GM12891 (cell line): ENCODE measurements at regions not wholly inside any gene's neighbourhood (a gene's known extent, or its start where the extent isn't known, plus 50 kb on each side); places are given as distances from the start of the nearest gene placed in this dataset.

ENCODE experiments used
- DNase-seq: peaks from one replicate; pipeline ENCODE4 v3.0.0; 2011; ENCODE audit warnings: low spot score; ENCODE audit not compliant: insufficient read length
- FAIRE-seq: peaks from 2 replicates; lab custom pipeline; 2011; peaks lifted over from hg19 to GRCh38; lab: Jason Lieb, UNC
- PAX5 ChIP-seq: IDR thresholded peaks from 2 replicates; pipeline ENCODE4 v1.6.1; 2011; ENCODE audit warnings: low read length, moderate library complexity, mild to moderate bottlenecking; ENCODE audit not compliant: insufficient read depth, severe bottlenecking
- POLR2A ChIP-seq: IDR thresholded peaks from 2 replicates; pipeline ENCODE4 v1.6.1; 2011; ENCODE audit warnings: low read depth, low read length, control low read depth
- POLR2AphosphoS5 ChIP-seq: IDR thresholded peaks from 2 replicates; pipeline ENCODE4 v1.6.1; 2011; ENCODE audit warnings: low read depth, low read length, control low read depth
- POU2F2 ChIP-seq: IDR thresholded peaks from 2 replicates; pipeline ENCODE4 v1.6.1; 2011; ENCODE audit warnings: low read depth, mild to moderate bottlenecking, control low read depth, low read length, moderate library complexity
- SPI1 ChIP-seq: IDR thresholded peaks from 2 replicates; pipeline ENCODE4 v1.6.1; 2011; ENCODE audit warnings: low read depth, low read length, control low read depth
- TAF1 ChIP-seq: IDR thresholded peaks from 2 replicates; pipeline ENCODE4 v1.6.1; 2011; ENCODE audit warnings: low read depth, low read length, control low read depth

DNA sequence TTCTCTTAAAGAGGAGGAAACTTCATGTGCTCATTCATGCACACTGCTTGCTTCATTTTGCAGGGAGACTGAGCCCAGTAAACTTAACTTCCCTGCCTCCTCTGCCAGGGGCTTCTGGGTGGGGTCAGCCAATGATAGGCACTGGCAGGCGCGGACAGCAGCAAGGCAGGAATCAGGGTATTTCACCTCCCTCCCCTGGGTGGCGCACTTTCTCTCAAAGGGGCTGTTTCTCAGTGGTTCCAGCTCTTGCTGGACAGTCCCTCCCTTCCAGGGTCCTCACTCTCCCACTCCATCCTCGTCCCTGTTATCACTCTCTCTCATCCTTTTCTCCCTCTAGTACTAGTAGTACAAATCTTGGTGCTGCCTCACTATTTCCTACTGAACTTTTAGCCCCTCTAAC lies 320.5 kb upstream of the ZNF521 start:
- DNase-seq, result no peak
- FAIRE-seq, result no peak
- TF ChIP-seq SPI1 (no peak), POU2F2 (no peak), POLR2AphosphoS5 (no peak), TAF1 (no peak), PAX5 (no peak), POLR2A (no peak)

DNA sequence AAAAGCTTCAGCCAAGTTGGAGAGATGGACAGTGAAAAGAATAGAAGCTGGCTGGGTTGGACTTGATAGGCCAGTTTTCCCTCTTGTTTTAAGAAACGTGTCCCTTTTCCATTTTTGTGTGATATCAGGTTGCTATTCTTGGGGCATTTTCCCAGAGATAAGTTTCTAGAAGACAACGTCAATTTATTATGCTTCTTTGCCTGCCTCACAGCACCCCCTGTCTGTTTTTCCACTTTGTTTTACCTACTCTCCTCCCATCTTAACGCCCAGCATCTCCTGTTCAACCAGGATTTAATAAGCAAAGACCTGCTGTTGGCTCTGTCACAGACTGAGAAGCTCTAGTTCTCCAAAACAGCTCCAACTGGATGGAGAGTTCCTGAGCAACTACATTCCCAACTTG lies 317.8 kb upstream of the ZNF521 start:
- FAIRE-seq (no peak), DNase-seq (no peak)
- TF ChIP-seq POU2F2, result no peak
- TF ChIP-seq POLR2AphosphoS5, result no peak
- no peak for TF ChIP-seq SPI1
- TF ChIP-seq TAF1, result no peak
- no peak for TF ChIP-seq PAX5
- TF ChIP-seq POLR2A, result no peak

DNA sequence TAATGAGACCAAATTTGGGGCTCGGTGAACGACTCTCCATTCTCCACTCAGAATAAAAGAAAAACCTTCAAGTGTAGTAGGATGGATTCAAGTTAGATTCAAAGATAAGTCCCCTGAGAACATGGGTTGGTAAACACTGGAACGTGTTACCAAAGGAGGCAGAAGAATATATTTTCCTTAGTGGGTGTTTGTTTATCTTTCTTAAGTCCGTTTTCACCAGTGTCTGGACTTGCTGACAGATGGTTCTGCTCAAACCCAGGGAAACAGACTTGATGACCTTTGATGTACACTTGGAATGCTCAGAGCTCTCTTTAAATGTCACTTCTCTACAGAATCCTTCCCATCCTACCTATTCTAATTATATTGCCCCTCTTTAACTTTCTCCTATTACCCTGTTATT lies 310.3 kb upstream of the ZNF521 start:
- no peak for FAIRE-seq
- TF ChIP-seq POLR2A, result no peak
- TF ChIP-seq SPI1, result no peak
- no peak for TF ChIP-seq POU2F2
- TF ChIP-seq POLR2AphosphoS5, result no peak
- TF ChIP-seq TAF1, result no peak
- no peak for TF ChIP-seq PAX5
- no peak for DNase-seq

DNA sequence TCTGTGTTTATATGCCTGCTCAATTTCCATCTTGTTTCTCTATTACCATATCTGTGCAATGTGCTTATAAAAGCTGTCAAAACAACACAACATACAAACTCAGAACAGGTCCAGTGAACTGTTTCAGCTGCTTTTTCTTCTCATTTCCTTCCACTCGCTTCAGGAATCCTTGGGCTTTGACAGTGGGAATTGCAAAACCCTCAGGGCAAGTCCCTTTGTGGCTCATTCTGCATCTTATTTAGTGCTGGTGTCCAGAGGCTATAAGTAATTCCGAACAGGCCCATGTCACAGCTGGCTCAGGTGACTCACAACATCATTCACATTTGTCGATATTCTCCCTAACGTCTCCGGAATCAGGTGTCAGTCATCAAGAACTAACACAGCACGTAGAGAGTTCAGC lies 309.9 kb upstream of the ZNF521 start:
- DNase-seq, result no peak
- no peak for TF ChIP-seq PAX5
- no peak for TF ChIP-seq SPI1
- no peak for TF ChIP-seq POLR2AphosphoS5
- TF ChIP-seq POU2F2, result no peak
- no peak for TF ChIP-seq POLR2A
- TF ChIP-seq TAF1, result no peak
- FAIRE-seq, result no peak

DNA sequence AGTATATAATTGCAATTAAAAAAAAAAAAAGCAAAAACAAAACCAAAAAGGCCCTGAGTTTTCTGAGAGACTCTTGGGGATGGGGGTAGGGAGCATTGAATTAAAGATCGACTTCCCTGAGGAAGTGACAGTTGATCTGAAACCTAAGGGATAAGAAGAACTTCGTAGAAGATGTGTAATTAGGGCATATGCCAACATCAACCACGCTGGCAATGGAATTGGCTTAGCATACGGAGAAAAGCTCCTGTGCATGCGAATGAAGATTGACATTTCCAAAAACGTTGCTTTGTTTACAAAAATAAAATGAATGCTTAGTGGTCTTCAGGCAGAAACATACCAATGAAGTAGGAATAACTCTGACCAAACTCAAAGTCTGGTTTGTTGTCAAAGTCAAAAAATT lies 307.6 kb upstream of the ZNF521 start:
- FAIRE-seq (no peak), DNase-seq (no peak)
- TF ChIP-seq PAX5 (no peak), POU2F2 (no peak), SPI1 (no peak), TAF1 (no peak), POLR2AphosphoS5 (no peak), POLR2A (no peak)

DNA sequence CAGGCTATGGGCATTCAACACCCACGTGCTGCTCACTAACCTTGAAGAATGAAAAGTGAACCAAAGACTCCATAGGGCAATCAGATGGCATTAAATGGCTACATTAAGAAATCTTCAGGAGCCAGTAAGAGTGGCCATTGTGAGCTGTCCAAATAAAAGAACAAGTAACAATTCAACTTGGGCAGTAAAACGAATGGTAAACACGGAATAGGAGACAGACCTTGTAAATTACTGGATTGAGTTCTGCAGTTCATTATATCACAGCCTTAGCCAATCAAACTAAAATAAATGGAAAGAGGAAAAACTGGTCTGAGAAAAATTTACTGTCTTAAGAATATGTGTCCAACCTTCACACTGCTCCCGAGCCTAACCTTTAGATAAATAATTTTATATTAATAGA lies 306.5 kb upstream of the ZNF521 start:
- DNase-seq (no peak), FAIRE-seq (no peak)
- TF ChIP-seq SPI1 (no peak), POLR2A (no peak), PAX5 (no peak), TAF1 (no peak), POU2F2 (no peak), POLR2AphosphoS5 (no peak)

DNA sequence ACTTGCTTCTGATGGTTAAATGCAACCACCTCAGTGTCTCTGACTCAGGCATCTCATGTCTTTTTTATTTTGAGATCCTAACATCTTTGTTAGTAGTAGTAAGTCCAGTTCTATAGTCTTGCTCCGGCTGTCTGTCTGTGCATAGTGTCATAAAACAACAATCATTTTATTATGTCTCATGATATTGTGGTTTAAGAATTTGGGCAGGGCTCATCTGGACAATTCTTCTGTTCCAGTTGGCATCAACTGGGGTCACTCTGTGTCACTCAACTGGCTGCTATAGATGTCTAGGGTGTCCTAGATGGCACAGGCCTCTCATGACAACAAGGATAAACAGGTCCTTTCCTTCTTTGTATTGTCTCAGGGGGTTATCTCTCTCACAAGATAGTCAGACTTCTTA lies 299.6 kb upstream of the ZNF521 start:
- TF ChIP-seq SPI1 (no peak), POU2F2 (no peak), TAF1 (no peak), PAX5 (no peak), POLR2A (no peak), POLR2AphosphoS5 (no peak)
- FAIRE-seq, result no peak

DNA sequence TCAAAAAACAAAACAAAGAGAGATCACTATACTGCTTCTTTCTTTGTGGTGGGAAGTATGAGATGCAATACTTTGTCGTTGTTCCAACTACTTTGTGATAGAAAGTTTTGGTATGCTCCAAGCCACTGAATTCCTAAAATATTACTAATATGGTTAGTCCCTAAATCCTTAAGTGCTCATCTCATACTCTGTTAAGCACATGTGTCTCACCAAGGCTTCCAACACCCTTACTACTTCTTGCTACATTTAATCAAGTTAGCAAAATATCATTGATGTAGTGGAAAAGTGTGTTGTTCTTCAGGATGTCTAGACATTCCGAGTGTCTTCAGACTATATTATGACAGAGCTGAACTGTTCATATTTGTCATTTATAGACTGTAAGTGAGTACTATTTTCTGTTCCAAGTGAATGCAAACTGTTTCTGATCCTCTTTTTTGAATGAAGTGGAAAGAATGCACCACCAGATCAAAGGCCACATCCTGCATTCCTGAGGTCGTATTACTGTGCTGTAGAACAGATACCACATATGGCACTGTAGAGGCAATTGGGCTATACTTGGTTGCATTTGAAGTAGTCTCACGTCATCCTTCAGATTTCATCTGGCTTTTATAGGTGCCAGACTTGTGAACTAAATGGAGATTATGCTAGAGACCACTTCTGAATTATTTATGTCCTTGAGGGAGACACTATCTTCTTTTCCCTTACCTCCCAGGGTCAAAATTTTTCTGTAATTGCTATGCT lies 298.4 kb upstream of the ZNF521 start:
- TF ChIP-seq POLR2A (no peak), POU2F2 (no peak), POLR2AphosphoS5 (no peak), TAF1 (no peak), PAX5 (no peak), SPI1 (no peak)
- no peak for FAIRE-seq
- DNase-seq, result no peak

More for the DNA sequence above, 299.6 kb upstream of the ZNF521 start:
- DNase-seq, result no peak

DNA sequence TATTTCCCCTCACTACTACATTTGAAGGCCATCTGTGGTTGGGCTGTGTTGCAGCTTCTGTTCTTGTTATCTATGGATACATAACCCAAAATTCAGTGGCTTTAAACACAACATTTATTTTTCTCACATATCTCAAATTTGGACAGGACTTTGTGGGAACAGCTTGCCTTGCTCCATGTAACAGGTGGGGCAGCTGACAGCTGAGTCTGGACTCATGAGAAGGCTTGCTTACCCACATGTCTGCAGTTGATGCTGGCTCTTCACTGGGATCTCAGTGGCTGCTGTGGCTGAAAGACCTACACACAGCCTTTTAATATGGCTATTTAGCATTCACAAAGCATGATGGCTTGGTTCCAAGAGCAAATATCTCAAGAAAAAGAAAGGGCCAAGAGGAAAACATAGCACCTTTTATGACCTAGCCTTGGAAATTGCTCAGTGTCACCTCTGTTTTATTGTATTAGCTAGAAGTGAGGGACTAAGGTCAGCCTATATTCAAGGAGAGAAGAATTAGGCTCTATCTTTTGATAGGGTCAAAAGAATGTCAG lies 296.8 kb upstream of the ZNF521 start:
- no peak for FAIRE-seq
- DNase-seq, result no peak
- TF ChIP-seq POLR2A, result no peak
- TF ChIP-seq POLR2AphosphoS5, result no peak
- TF ChIP-seq SPI1, result no peak
- TF ChIP-seq POU2F2, result no peak
- TF ChIP-seq TAF1, result no peak
- no peak for TF ChIP-seq PAX5
